Thyroid gland (tissue), 4 donors: ENCODE measurements at regions not wholly inside any gene's neighbourhood (a gene's known extent, or its start where the extent isn't known, plus 50 kb on each side); places are given as distances from the start of the nearest gene placed in this dataset.

ENCODE experiments used
- DNase-seq, 2 donors: peaks; one replicate each; pipeline ENCODE4 v3.0.0-alpha.2; 2019
- H3K27ac ChIP-seq, 3 donors: fragments of 200-600 bp; sonication (generic); 1 replicate in 2 of 3; 2 replicates in 1 of 3; pipeline ENCODE4 v1.5.1; 2016 to 2019; ENCODE audit warnings: mild to moderate bottlenecking in 1 of 3, moderate library complexity in 1 of 3
- H3K27me3 ChIP-seq: fragments of 200-600 bp; sonication (generic); one replicate; pipeline ENCODE4 v1.5.1; 2019
- H3K36me3 ChIP-seq, 2 donors: fragments of 200-600 bp; sonication (generic); one replicate each; pipeline ENCODE4 v1.5.1; 2016 to 2019
- H3K4me1 ChIP-seq, 2 donors: fragments of 200-600 bp; sonication (generic); one replicate each; pipeline ENCODE4 v1.5.1; 2017 to 2019
- H3K4me3 ChIP-seq, 3 donors: fragments of 200-600 bp; sonication (generic); replicated peaks in 1 of 3; 1 replicate in 2 of 3; 2 replicates in 1 of 3; pipeline ENCODE4 v1.5.1; 2016; ENCODE audit warnings: mild to moderate bottlenecking in 1 of 3
- H3K9me3 ChIP-seq: fragments of 200-600 bp; sonication (generic); one replicate; pipeline ENCODE4 v1.5.1; 2017
- CTCF ChIP-seq, 6 experiments: fragments of 200-600 bp in 3 of 6; fragments of 450-650 bp in 3 of 6; sonication (generic) in 3 of 6; IDR thresholded peaks; one replicate each; pipeline ENCODE4 v1.5.1; 2016 to 2019; ENCODE audit warnings: antibody characterized with exemption in 6 of 6, mild to moderate bottlenecking in 2 of 6, inconsistent platforms in 1 of 6, moderate library complexity in 1 of 6
- POLR2A ChIP-seq, 2 donors: fragments of 450-650 bp; IDR thresholded peaks; one replicate each; pipeline ENCODE4 v1.6.1; 2017; ENCODE audit warnings: antibody characterized with exemption in 2 of 2, mild to moderate bottlenecking in 2 of 2, moderate library complexity in 1 of 2
- WGBS, 2 donors: methylation state at CpG; one replicate each; pipeline ENCODE4 v1.1.5; 2017; 5-methylcytosine and 5-hydroxymethylcytosine counted together
- intact Hi-C: fragments of 100-400 bp; cut with DNase I; formaldehyde crosslinking; loops from one replicate; pipeline ENCODE4 v1.15.1; 2023

- WGBS, 2 donors, result 64 to 65% methylated on average over 6 of the region's 6 CpGs
- Histone ChIP-seq H3K4me1 (no peaks in the 10 kb centered on the region), H3K36me3 (no peaks in the 10 kb centered on the region), H3K27ac (no peak overlapping the region), H3K27me3 (no peaks in the 10 kb centered on the region), H3K4me3 (no peak overlapping the region), H3K9me3 (no peaks in the 10 kb centered on the region)
- TF ChIP-seq CTCF (IDR thresholded peaks at IDR 0.05), result no peak
- TF ChIP-seq POLR2A (IDR thresholded peaks at IDR 0.05), result no peak
- intact Hi-C loops, result no loop called here
- no peak for DNase-seq
Measured at GRCh38 chr21:19326531-19327319, 923.1 kb upstream of the TMPRSS15 start.

- no peak for DNase-seq
- intact Hi-C loops, result no loop called here
- no peaks in the 10 kb centered on the region for H3K9me3 ChIP-seq
- WGBS, 2 donors, result 83 to 85% methylated on average over 5 of the region's 5 CpGs
- no peaks in the 10 kb centered on the region for H3K36me3 ChIP-seq
- H3K4me3 ChIP-seq, result no peak overlapping the region
- H3K27ac ChIP-seq, result no peak overlapping the region
- H3K4me1 ChIP-seq, result no peaks in the 10 kb centered on the region
- no peaks in the 10 kb centered on the region for H3K27me3 ChIP-seq
- no peak for TF ChIP-seq CTCF (IDR thresholded peaks at IDR 0.05)
Measured at GRCh38 chr21:19328954-19329353, 925.4 kb upstream of the TMPRSS15 start.

GRCh38 chr21:19340303-19340702 is 936.7 kb upstream of the TMPRSS15 start:
- Histone ChIP-seq H3K27ac (no peak overlapping the region), H3K9me3 (no peaks in the 10 kb centered on the region), H3K4me3 (no peak overlapping the region), H3K27me3 (no peaks in the 10 kb centered on the region), H3K4me1 (no peaks in the 10 kb centered on the region), H3K36me3 (no peaks in the 10 kb centered on the region)
- intact Hi-C loops, result no loop called here
- 64 to 66% methylated on average over 2 of the region's 2 CpGs for WGBS, 2 donors
- no peak for DNase-seq
- TF ChIP-seq POLR2A (IDR thresholded peaks at IDR 0.05) (no peak), CTCF (IDR thresholded peaks at IDR 0.05) (no peak)

- intact Hi-C loops, result no loop called here
- 84 to 88% methylated on average over 5 of the region's 5 CpGs for WGBS, 2 donors
Measured at GRCh38 chr21:19340954-19341353, 937.4 kb upstream of the TMPRSS15 start.

More at GRCh38 chr21:19340954-19341353, 937.4 kb upstream of the TMPRSS15 start:
- H3K27ac ChIP-seq, result no peak overlapping the region
- no peak overlapping the region for H3K4me3 ChIP-seq
- H3K27me3 ChIP-seq, result no peaks in the 10 kb centered on the region
- no peaks in the 10 kb centered on the region for H3K4me1 ChIP-seq
- no peaks in the 10 kb centered on the region for H3K36me3 ChIP-seq
- H3K9me3 ChIP-seq, result no peaks in the 10 kb centered on the region
- DNase-seq, result no peak
- TF ChIP-seq POLR2A (IDR thresholded peaks at IDR 0.05), result no peak
- TF ChIP-seq CTCF (IDR thresholded peaks at IDR 0.05), result no peak
